HG03558 (cell line): ENCODE measurements at regions not wholly inside any gene's neighbourhood (a gene's known extent, or its start where the extent isn't known, plus 50 kb on each side); places are given as distances from the start of the nearest gene placed in this dataset.

ENCODE experiments used
- ATAC-seq: cut with Tn5 transposase; IDR thresholded peaks from one replicate; pipeline ENCODE4 v1.9.1; 2021; ENCODE audit warnings: moderate number of reproducible peaks; ENCODE audit not compliant: unreplicated experiment; ENCODE audit errors: extremely low read depth

GRCh38 chr20:11301699-11302098 is 616.0 kb upstream of the BTBD3 start:
- no peak for ATAC-seq

DNA sequence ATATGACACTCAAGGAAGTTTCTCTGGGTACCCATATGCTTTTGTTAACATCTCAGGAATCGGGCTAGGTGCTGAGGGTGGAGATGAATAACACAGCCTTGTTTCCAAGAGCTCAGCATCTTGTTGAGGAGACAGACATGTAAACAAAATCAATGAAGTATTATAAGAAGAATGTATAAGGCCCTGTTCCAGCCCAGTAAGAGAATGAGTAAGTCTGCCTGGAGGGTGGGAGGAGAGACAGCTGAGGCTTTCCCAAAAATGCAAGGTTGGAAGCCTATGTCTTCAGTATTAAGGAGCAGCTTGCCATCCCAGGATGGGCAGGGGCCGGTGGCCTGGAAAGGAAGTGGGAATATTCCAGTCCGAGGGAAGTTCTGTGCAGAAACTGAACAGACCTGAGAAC is 615.3 kb upstream of the BTBD3 start:
- no peak for ATAC-seq

GRCh38 chr20:11304795-11305194 is 612.9 kb upstream of the BTBD3 start:
- no peak for ATAC-seq

- ATAC-seq, result no peak
Observed at GRCh38 chr20:11305406-11305805, 612.3 kb upstream of the BTBD3 start.

DNA sequence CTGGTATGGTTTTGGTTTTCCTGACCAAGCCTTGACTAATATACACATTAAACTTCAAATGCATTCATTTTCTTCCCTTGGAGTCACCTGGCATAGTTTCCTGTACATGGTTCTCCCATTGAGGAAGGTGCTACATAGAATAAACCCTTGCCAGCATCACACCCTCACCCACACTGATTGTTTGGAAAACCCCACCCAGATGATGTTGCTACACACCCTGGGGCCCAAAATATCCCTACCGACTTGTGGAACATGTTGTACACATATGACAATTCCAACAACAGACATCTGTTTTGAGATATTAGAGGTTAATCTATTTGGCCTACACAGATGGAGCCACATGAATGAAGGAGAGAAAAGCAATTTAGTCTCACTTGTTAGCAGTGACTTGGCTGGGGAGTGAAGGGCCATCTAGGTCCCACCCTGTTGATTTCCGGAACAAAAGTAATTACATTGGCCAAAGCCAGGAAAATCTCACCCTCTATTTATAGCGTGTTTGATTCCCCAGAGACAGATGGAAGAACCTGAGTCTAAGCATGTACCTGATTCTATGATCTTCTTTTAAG is 606.0 kb upstream of the BTBD3 start:
- no peak for ATAC-seq

DNA sequence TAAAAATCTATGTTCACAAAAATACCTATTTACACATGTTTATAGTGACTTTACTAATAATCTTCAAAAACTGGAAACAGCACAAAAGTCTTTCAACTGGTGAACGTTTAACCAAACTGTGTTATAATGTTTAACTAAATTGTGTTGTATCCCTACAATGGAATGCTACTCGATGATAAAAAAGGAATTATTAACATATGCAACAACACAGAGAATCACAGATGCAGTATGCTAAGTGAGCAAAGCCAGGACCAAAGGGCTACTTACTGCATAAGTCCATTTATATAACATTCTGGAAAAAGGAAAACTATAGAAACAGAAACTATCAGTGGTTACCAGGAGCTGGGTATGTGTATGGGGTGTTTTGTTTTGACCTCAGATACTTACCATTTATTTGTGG is 602.2 kb upstream of the BTBD3 start:
- no peak for ATAC-seq

DNA sequence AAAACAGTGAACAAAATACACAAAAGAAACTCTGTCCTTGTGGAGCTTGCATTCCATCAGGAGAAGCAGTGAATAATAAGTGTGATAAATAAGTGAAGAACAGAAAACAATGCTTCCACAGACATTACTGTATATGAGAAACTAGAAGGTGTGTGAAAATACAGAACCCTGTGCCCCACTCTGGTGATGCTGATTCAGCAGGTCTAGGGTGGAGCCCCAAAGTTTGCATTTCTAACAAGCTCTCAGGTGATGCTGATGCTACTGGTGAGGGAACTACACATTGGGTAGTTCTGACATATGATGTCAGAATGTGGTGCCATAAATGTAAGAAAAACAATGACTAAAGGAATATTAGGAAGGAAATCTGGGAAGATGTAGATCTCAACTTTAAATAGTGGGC is 601.4 kb upstream of the BTBD3 start:
- ATAC-seq, result no peak

DNA sequence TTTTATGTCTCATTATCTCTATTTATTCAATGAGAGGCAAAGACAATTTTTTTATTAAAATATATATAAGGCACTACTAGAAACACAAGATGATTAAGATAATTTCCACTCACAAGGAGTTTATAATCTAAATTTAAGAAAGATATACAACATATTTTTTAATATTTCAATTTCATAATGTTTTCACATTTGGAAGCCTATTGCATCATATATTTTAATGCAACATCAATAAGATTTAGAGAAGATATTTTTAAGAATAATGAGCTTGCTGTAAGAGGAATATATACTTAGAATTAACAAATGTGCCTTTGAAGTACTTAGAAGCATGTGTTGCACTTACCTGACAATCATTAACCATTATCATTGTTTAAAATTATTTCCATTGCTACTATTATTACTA is 597.7 kb upstream of the BTBD3 start:
- ATAC-seq, result no peak

DNA sequence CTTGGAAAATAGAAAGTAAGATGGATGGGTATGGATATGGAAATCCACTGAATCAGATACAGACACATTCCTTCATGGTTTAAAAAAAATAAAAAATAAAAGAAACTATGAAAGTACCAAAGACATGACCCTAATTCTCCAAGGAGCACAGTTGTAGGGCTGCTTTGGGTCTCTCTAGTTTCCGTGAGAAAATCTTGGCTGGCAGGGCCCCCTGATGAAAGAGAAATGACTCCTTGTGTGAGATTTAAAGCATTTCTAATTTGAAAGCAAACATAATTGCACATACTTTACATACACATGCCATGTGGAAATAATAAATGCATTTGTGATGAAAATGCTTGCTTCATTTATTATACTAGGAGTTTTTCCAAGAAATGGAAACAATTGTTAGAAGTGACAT is 593.9 kb upstream of the BTBD3 start:
- ATAC-seq, result no peak

DNA sequence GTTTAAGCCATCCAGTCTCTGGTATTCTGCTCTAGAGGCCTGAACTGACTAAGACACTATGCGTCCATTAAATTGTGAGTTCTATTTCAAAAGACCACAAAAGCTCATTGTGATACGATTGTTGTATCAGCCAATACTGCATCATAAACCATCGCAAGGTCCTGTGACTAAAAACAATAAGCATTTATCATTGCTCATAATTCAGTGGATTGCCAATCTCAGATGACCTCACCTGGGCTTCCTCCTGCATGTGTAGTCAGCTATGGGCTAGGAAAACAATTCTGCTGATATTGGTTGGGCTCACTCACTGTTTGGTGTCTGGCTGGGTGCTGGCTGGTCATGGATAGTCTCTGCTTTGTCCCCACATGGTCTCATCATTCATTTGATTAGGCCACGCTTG is 592.7 kb upstream of the BTBD3 start:
- no peak for ATAC-seq

DNA sequence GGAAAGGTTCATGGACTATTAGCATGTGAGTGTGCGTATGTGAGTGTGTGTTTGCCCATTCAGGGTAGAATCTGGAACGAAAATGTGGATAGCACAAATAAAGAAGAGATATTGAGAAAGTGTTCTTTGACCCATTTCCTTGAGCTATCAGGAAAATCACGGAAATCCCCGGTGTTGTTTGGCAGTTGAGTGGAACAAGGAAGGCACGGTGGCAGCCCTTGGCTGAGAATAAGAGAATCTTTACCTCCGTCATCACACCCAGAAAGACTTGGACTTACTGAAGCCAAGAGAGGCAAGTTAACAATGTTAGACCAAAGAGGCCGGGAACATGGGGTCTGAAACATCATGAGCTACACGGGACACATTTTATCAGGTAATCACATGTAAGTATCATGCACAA is 588.9 kb upstream of the BTBD3 start:
- no peak for ATAC-seq

DNA sequence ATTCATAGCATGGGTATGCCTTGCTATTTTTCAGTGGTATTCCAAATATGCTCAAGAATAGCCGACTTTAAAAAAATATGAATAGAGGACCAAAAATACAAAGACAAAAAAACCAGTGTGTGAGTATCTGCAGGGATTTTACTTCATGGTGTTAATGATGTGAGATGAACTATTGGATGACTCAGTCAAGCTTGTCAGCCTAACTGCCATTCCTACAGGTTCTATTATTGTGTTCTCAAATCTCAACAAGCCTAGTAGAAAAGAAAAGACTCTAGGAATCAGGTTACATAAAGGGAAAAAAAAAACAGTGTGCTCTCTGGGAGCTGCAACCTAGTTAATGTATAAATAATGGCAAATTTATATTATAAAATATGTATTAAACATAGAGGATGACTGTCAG is 588.4 kb upstream of the BTBD3 start:
- no peak for ATAC-seq

DNA sequence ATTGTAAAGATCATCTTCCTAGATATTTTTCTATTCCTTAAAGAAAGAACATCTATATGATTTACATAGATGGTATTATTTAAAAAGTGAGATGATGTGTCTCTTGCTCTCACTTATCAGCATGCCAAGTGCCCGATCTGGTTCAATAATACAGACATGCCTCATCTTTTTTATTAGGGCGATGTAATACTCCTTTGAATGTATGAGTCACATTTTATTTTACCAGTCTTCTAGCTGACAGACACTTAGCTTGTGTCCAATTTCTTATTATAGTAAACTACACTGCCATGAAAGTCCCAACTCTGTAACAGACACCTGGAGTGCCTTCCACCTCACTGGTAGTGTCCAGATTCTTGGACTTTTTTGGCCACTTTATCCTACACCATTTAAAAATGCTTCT is 586.6 kb upstream of the BTBD3 start:
- ATAC-seq, result no peak

DNA sequence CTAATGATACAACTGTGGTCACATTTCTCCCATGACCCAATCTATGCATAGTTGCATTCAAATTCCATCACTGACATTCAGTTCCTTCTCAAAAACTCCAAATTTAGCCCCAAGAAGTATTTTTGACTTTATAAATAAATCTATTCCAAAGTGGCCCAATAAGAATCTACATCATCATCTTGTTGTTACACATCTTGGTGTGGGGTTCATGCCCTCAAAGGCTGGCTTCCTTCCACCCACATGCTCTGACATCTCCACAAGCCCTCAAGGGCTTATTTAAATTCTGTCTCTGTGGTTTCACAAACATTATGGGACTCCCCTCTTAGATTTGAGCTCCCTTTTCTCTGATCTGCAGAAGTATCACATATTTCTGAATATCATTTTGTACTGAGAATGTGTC is 585.3 kb upstream of the BTBD3 start:
- ATAC-seq, result no peak

- no peak for ATAC-seq
Observed at GRCh38 chr20:11333634-11334033, 584.1 kb upstream of the BTBD3 start.

- ATAC-seq, result no peak
Observed at GRCh38 chr20:11337361-11338130, 580.1 kb upstream of the BTBD3 start.

DNA sequence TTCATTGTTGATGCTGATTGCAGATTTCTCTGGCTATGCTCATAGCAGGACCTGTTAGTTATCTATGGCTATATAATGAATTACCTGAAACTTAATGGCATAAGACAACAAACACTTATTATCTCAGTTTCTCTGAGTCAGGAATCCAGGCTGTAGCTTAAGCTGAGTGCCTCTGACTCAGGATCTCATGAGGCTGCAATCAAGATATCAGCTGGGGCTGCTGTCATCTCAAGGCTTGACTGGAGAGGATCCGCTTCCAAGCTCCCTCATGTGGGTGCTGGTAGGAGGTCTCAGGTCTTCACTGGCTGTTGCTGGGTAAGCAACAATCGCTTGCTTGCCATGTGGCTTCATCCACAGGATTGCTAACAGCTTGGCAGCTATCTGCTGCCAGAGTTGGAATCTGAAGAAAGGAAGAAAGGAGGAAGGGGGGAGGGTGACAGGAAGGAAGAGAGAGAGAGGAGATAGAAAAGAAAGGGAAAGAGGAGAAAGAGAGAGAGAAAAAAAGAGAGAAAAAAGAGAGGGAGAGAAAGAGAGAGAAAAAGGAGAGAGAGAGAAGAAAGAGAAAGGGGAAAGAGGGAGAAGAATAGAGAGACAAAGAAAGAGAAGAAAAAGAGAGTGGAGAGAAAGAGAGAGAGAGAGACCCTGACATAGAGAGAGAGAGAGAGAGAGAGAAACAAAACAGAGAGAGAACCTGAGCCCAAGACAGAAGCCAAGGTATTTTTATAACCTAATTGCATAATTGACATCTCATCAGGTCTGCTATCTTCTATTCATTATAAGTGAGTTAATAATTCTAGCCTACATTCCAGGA is 579.0 kb upstream of the BTBD3 start:
- ATAC-seq, result no peak

DNA sequence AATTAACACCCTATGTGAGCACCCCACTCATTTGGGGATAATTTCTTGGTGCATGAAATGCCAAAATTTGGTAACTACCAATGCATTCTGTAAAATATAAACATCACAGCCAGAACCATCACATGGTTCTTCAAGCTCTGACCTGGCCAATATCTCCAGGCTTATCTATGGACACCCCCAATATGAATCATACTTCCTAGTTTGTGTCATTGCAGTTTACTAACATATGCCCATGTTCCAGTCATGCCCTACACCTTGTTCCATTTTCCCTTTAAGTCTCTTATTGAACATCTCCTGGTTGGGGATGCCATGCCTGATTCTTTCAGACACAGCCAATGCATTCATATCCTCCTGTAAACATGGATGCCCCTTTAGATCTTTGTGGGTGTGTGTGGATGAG is 572.8 kb upstream of the BTBD3 start:
- no peak for ATAC-seq

- ATAC-seq, result no peak
Observed at GRCh38 chr20:11347738-11348137, 570.0 kb upstream of the BTBD3 start.

- no peak for ATAC-seq
Observed at GRCh38 chr20:11350126-11351005, 567.3 kb upstream of the BTBD3 start.

DNA sequence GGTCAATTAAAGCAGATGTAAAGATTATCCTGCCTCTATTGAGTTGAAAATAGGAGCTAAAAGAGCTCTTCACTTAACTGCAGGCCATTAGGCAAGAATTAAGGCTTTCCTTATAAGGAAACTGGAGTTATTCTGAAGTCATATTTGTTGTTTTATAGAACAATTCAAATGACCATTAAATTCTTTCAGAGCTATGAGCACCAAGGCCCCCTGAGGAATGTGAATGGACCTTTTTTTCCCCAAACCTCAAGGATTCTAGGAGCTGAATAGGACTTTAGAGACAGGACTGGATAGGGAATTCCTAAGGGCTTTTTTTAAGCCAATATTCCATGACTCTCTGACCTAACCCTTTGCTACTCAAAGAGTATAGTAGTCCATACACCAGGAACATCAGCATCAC is 565.7 kb upstream of the BTBD3 start:
- no peak for ATAC-seq
